ENCODE measurements at regions not wholly inside any gene's neighbourhood (a gene's known extent, or its start where the extent isn't known, plus 50 kb on each side); places are given as distances from the start of the nearest gene placed in this dataset.

- TF ChIP-seq JUNB (IDR thresholded peaks at IDR 0.05) (no peak), CTCF (IDR thresholded peaks at IDR 0.05 in 2 of 3, conservative IDR thresholded peaks at IDR 0.05 in 1 of 3; ENCODE audit: control insufficient read depth in 2 of 3, extremely low read depth in 1 of 3, insufficient read depth in 1 of 3, low read depth in 3 of 3, low read length in 3 of 3) (no peak)
These were observed 175.2 kb upstream of the ANKRD50 start for GRCh38 chr4:124887739-124888138.

All from GM12878 (cell line).